GM18867 (cell line): ENCODE measurements at regions not wholly inside any gene's neighbourhood (a gene's known extent, or its start where the extent isn't known, plus 50 kb on each side); places are given as distances from the start of the nearest gene placed in this dataset.
"Not testable (repeated sequence)": the region's sequence is repeated elsewhere in the genome, so short reads cannot be mapped to it uniquely, and the experiment has no call there.

ENCODE experiments used
- ATAC-seq: cut with Tn5 transposase; IDR thresholded peaks from one replicate; pipeline ENCODE4 v1.9.1; 2021; ENCODE audit warnings: mild to moderate bottlenecking, moderate library complexity; ENCODE audit not compliant: unreplicated experiment

DNA sequence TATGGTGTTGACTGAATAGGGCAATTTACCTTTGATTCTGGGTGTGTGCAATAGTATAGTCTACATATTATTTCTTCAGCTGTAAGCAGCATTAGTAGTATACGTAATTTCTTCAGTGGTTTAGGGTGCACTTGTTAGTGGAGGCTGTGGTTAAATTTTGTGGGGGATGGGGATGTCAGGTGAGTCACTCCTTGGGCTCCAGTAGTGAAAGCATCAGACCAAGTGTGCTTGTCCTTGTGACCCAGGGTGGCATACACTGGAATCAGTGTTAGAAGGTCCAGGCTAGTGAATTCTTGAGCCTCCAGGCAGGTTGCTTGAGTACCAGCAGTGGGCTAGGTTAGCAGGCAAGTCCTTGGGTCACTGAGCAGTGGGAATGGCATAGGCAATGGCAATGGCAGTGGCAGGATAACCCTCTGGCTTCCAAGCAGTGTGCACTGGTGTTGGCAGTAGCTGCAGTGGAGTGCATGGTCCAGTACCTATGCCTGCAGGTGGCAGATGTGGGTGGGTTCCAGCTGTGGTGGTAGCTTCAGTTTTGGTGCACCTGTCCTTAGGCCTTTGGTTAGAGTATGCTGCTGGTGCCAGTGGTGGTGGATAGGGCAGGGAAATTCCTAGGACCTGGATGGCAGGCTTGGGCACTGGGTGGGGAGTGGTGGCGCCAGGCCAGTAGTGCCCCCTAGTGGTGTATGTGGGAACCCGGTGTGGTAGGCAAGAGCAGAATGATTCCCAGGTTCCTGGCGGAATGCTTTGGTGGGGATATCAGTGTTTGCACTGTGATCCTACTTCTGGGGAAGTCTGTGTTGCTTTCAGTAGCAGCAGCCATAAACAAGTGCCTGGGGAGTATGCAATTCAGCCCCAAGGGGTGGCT lies 531.0 kb downstream of the SMARCA1 start:
- no peak for ATAC-seq

DNA sequence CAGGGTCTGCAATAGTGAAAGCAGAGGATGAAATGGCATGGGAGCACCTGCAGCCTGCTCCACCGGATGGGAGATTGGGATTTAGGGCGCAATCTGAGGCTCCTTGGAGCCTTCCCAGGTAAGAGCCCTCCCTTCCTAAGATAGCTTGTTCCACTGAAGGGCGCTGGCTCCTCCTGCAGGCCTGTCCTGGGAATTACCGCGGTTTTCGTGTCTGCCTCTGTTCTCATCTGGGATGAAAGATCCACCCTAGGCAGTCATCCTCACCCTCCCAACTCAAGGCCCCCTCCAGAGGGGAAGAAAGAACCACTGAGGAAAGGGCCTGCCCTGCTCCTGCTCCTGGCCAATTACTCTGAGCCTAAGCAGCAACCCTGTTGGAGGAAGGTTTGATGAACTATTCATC lies 547.5 kb downstream of the SMARCA1 start:
- ATAC-seq: peak; percentile 78

DNA sequence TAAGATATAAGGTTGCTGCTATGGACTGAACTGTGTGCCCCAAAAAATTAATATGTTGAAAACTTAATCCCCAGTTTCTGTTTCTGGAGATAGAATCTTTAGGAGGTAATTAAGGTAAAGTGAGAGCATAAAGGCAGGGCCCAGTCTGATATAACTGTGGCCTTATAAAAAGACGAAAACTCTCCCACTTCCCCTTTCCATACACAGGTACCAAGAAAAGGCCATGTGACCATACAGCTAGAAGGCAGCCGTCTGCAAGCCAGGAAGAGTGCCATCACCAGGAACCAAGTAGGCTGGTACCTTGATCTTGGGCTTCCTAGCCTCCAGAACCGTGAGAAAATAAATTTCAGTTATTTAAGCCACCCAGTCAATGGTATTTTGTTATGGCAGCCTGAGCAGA lies 550.3 kb downstream of the SMARCA1 start:
- ATAC-seq: no peak

GRCh38 chrX:128961290-128961689 lies 562.0 kb downstream of the SMARCA1 start:
- no peak for ATAC-seq

- not testable (repeated sequence) for ATAC-seq
Measured at GRCh38 chrX:128954697-128955096, 568.6 kb downstream of the SMARCA1 start.

DNA sequence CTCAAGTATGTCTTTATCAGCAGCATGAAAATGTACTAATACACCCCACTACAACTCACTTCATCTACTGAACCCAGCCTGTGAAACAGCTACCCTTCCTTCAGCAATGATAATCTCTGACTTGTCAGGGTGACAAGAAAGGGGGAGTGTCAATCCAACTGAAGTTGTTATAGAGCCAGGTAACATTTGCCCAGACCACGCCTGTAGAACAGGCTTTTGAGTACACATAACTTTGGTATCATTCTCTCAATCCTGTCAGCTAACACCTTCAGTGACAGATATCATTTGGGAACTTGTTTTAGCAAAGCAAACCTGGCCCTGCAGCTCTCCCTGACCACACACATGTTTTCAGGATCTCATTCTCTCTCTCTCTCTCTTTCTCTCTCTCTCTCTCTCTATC lies 592.2 kb downstream of the SMARCA1 start:
- no peak for ATAC-seq

DNA sequence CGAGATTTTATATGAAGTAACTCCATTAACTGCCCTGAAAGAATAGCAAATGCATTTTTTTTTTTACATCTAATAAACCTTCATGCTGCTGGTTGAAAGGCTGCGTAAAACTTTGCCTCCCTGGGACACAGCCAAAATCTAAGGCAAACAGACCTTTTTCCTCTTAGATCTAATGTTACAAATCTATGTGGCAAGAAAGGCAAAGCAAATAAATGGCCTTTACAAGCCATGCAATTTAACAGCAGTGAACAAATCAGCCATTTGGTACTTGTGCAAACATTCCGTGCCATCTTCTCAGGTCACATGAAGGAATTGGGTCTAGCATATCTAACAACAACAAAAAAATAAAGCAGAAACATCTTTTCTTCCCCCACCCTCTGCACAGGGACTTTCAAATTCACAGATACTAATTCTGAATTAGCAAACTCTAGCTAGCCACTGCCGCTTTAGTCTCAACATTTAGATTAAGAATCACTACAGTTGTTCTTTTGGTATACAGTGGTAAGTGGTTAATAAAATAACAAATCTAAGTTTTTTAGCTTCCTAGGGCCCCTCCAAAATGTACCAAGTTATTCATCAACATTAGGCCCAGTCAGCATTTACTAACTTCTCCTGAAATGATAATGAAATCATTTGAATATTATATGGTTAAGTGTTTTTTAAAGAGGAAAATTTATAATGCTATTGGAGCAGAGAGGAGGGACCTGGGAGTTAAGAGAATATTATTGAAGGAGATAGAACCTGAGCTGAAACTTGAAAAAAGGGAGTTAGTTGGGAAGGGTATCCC lies 593.8 kb downstream of the SMARCA1 start:
- ATAC-seq: no peak

GRCh38 chrX:128928636-128929035 lies 594.7 kb downstream of the SMARCA1 start:
- ATAC-seq: no peak

GRCh38 chrX:128927363-128927762 lies 595.9 kb downstream of the SMARCA1 start:
- no peak for ATAC-seq

GRCh38 chrX:128906753-128907152 lies 616.5 kb downstream of the SMARCA1 start:
- ATAC-seq: no peak

DNA sequence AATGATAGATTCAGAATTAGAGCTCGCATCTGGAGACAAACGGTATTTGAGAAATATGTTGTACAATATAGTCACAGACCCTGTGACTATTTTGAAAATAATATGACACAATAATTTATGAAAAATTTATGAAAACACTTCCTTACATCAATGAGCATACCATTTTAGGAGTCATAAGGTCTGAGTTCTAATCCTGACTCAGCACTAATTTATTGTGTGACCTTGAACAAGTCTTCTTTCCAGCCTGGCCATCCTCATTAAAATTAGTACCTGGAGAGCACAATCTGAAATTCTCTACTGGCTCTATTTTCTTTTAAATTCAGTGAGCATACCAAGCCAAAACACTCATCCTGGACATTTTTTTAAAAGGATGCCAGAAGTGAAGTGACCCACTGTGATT lies 622.3 kb downstream of the SMARCA1 start:
- no peak for ATAC-seq

DNA sequence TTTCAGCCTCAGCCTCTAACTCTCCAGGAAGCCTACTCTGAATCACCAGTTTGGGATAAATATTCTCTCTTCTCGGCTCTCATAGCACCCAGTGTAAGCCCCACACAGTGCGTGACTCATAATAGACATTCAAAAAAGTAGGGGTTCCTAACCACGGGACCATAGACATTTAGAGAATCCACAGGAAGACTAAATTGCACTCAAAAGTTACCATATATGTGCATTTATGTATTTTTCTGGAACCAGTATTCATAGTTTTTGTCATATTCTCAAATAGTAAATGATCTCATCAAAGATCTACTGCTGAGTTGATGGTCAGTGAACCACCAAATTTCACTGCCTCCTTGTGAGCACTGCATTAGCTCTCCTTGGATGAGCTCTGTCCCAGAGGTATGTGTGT lies 625.7 kb downstream of the SMARCA1 start:
- ATAC-seq: no peak

DNA sequence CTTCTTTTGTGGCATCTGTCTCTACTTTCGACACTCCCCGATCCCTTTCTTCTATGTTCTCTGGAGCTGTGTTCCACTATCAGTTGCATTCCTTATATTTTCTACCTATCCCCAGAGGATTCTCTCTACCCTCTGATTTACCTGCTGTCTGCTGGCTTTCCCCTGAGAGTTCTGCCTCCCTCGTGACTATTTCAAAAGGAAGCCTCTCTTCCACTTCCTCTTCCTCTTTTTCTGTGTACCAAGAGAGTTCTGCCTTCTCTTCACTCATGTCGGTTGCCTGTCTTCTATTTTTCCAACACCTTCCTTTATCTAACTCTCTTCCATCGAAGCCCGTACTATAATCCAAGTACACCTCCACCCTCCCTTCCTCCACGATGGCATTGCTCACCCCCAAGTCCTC lies 631.7 kb downstream of the SMARCA1 start:
- no peak for ATAC-seq

DNA sequence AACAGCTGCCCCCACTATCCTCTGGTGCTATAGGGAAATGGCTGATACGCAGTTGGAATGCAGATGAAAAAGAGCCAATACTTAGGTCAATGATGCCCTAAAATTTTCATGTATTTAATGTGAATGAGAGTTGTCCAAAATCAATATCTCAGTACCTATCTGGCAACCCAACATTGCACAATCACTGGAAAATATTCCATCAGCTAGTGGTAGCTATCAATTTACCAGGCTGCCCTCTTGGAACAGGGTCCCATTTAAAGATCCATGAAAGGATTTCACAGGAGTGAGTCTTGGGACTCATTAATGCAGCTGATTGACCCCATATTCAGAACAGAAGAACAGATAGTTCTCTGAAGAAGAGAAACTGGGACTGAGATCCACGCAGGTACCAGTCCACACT lies 638.9 kb downstream of the SMARCA1 start:
- no peak for ATAC-seq

- no peak for ATAC-seq
Measured at GRCh38 chrX:128883650-128884049, 639.6 kb downstream of the SMARCA1 start.

- ATAC-seq: no peak
Measured at GRCh38 chrX:128870361-128870760, 652.9 kb downstream of the SMARCA1 start.

- no peak for ATAC-seq
Measured at GRCh38 chrX:128862557-128862956, 660.7 kb downstream of the SMARCA1 start.

- ATAC-seq: no peak
Measured at GRCh38 chrX:128848374-128848773, 674.9 kb downstream of the SMARCA1 start.

GRCh38 chrX:128846385-128846784 lies 676.9 kb downstream of the SMARCA1 start:
- no peak for ATAC-seq

GRCh38 chrX:128818690-128819089 lies 704.6 kb downstream of the SMARCA1 start:
- ATAC-seq: no peak

DNA sequence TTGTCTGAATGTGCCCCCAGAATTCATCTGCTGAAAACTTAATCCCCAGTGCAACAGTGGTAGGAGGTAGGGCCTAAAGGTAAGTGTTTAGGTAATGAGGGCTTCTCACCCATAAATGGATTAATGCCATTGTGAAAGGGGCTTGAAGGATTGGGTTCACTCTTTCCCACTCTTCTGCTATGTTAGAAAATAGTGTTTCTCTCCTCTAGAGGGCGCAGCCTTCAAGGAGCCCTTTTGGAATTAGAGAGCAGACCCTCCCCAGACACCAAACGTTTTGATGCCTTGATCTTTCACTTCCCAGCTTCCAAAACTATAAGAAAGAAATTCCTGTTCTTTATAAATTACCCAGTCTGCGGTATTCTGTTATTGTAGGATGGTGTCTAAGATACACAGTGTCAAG lies 706.4 kb downstream of the SMARCA1 start:
- ATAC-seq: no peak

- no peak for ATAC-seq
Measured at GRCh38 chrX:128807367-128807766, 715.9 kb downstream of the SMARCA1 start.
